ENCODE measurements at regions not wholly inside any gene's neighbourhood (a gene's known extent, or its start where the extent isn't known, plus 50 kb on each side); places are given as distances from the start of the nearest gene placed in this dataset.
"Not testable (repeated sequence)": the region's sequence is repeated elsewhere in the genome, so short reads cannot be mapped to it uniquely, and the experiment has no call there.

GRCh38 chrY:9272847-9273246 is 64.4 kb upstream of the TSPY4 start:
- not testable (repeated sequence) for DNase-seq (ENCODE audit: missing footprints)
- ATAC-seq: peak; percentile 75
- intact Hi-C loops (cut with DNase I): loop anchor here (5.0 to 10.0 kb wide), 2 partner anchors 46 to 278 kb away; no protein-coding TSS in a partner anchor

- intact Hi-C loops (cut with DNase I): loop anchor here (10.0 kb wide), 1 partner anchor 284 kb away; no protein-coding TSS in a partner anchor
- ATAC-seq; DNase-seq (ENCODE audit: missing footprints): not testable (repeated sequence)
These were observed 58.4 kb upstream of the TSPY4 start for GRCh38 chrY:9278842-9279241.
